ENCODE measurements at regions not wholly inside any gene's neighbourhood (a gene's known extent, or its start where the extent isn't known, plus 50 kb on each side); places are given as distances from the start of the nearest gene placed in this dataset.

DNA sequence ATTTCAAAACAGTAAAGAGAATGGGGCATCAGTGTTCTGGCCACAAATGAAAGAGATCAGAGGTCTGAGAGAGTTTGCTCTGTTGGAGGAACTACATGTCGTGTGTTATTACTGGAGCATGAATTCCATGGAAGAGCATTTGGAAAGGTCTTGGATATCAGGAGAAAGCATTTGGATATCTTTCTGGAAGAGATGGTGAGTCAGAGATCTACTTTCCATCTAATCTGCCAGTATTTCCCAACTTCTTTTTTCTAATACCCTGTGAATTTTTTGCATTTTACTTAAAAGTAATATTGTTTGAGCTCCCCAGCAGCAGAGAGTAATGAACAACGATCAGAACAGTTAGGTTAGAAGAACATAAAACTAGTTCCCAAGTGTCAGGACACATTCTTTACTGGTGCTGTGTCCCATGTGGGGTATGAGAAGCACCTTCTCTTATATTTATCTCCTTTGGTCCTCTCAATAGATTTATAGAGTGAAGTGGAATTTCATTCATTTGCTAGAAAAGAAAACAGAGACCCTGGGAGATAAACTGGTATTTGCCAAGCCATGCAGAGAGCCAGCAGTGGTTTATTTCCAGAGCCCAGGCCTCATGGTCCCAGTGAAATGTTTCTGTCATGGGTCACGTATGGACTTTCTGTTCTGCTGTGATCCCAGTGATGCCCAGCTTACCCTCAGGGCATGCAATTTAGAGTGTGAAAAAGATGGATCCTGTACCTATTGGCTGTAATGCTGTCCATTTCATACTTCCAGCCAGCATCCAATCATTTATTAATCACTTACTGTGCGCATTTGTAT, 130.8 kb upstream of the NT5C1B start:
- Histone ChIP-seq H2AFZ (ENCODE audit: insufficient read depth, low read depth, low read length, poor library complexity, severe bottlenecking) (no peak overlapping the region), H3K4me1 (ENCODE audit: control insufficient read depth in 1 of 2, insufficient read depth in 2 of 2, low read length in 2 of 2) (no peaks in the 10 kb centered on the region), H3K36me3 (replicated peaks in 1 of 2; ENCODE audit: control insufficient read depth in 1 of 2, insufficient read depth in 2 of 2, low read length in 2 of 2) (no peaks in the 10 kb centered on the region), H3K9ac (ENCODE audit: insufficient read depth, low read length, poor library complexity, severe bottlenecking) (no peak overlapping the region), H4K20me1 (ENCODE audit: insufficient read depth, low read length) (no peaks in the 10 kb centered on the region), H3K4me3 (replicated peaks in 1 of 3; ENCODE audit: low read depth in 2 of 3, low read length in 3 of 3) (no peak overlapping the region), H3K9me3 (replicated peaks in 1 of 2; ENCODE audit: control insufficient read depth in 1 of 2, insufficient read depth in 1 of 2, low read length in 2 of 2) (peaks cover 0 to 3% of the 10 kb centered on the region in 2 donors), H3K27ac (ENCODE audit: low read depth in 1 of 2, low read length in 2 of 2) (no peak overlapping the region), H3K4me2 (replicated peaks; ENCODE audit: extremely low read depth, low read length, poor library complexity, severe bottlenecking) (no peak overlapping the region), H3K79me2 (ENCODE audit: insufficient read depth, low read length) (no peaks in the 10 kb centered on the region), H3K27me3 (ENCODE audit: control insufficient read depth in 2 of 2, insufficient read depth in 2 of 2, low read length in 2 of 2) (no peaks in the 10 kb centered on the region)
- DNase-seq = no peak
- Mint-ChIP-seq H3K27ac (no peak overlapping the region), H3K4me3 (no peak overlapping the region), H3K4me1 (no peaks in the 10 kb centered on the region), H3K9me3 (peaks cover under 1 to 14% (median 4%) of the 10 kb centered on the region in 7 donors), H3K36me3 (no peaks in the 10 kb centered on the region), H3K27me3 (ENCODE audit: low read depth in 3 of 3) (no peaks in the 10 kb centered on the region)
- WGBS (ENCODE audit: insufficient coverage) = 57% methylated on average over 1 of the region's 4 CpGs
- intact Hi-C loops (cut with micrococcal nuclease) = no loop called here
- TF ChIP-seq CTCF (IDR thresholded peaks at IDR 0.05) = no peak

GRCh38 chr2:18708203-18708715, 118.9 kb upstream of the NT5C1B start:
- H3K4me1 ChIP-seq (ENCODE audit: control insufficient read depth in 1 of 2, insufficient read depth in 2 of 2, low read length in 2 of 2) = no peaks in the 10 kb centered on the region
- Mint-ChIP-seq H3K36me3 (no peaks in the 10 kb centered on the region), H3K4me3 (no peak overlapping the region), H3K27ac (no peak overlapping the region), H3K4me1 (no peaks in the 10 kb centered on the region), H3K9me3 (peaks cover under 1 to 4% (median 2%) of the 10 kb centered on the region in 7 donors), H3K27me3 (ENCODE audit: low read depth in 3 of 3) (peaks cover 0 to 2% (median 0%) of the 10 kb centered on the region in 3 donors)
- H3K36me3 ChIP-seq (replicated peaks in 1 of 2; ENCODE audit: control insufficient read depth in 1 of 2, insufficient read depth in 2 of 2, low read length in 2 of 2) = no peaks in the 10 kb centered on the region
- DNase-seq = no peak
- no peaks in the 10 kb centered on the region for H3K27me3 ChIP-seq (ENCODE audit: control insufficient read depth in 2 of 2, insufficient read depth in 2 of 2, low read length in 2 of 2)
- H3K4me2 ChIP-seq (replicated peaks; ENCODE audit: extremely low read depth, low read length, poor library complexity, severe bottlenecking) = no peak overlapping the region
- no peak overlapping the region for H2AFZ ChIP-seq (ENCODE audit: insufficient read depth, low read depth, low read length, poor library complexity, severe bottlenecking)
- intact Hi-C loops (cut with micrococcal nuclease) = no loop called here
- H4K20me1 ChIP-seq (ENCODE audit: insufficient read depth, low read length) = no peaks in the 10 kb centered on the region
- H3K9me3 ChIP-seq (replicated peaks in 1 of 2; ENCODE audit: control insufficient read depth in 1 of 2, insufficient read depth in 1 of 2, low read length in 2 of 2) = no peaks in the 10 kb centered on the region
- no peak overlapping the region for H3K9ac ChIP-seq (ENCODE audit: insufficient read depth, low read length, poor library complexity, severe bottlenecking)
- no CpG with 5 or more reads among the region's 1 CpG for WGBS (ENCODE audit: insufficient coverage)
- H3K27ac ChIP-seq (ENCODE audit: low read depth in 1 of 2, low read length in 2 of 2) = no peak overlapping the region
- no peaks in the 10 kb centered on the region for H3K79me2 ChIP-seq (ENCODE audit: insufficient read depth, low read length)
- no peak overlapping the region for H3K4me3 ChIP-seq (replicated peaks in 1 of 3; ENCODE audit: low read depth in 2 of 3, low read length in 3 of 3)
- TF ChIP-seq CTCF (IDR thresholded peaks at IDR 0.05) = no peak

Measured in CD14-positive monocyte (primary cell).